ENCODE measurements at regions not wholly inside any gene's neighbourhood (a gene's known extent, or its start where the extent isn't known, plus 50 kb on each side); places are given as distances from the start of the nearest gene placed in this dataset.

DNA sequence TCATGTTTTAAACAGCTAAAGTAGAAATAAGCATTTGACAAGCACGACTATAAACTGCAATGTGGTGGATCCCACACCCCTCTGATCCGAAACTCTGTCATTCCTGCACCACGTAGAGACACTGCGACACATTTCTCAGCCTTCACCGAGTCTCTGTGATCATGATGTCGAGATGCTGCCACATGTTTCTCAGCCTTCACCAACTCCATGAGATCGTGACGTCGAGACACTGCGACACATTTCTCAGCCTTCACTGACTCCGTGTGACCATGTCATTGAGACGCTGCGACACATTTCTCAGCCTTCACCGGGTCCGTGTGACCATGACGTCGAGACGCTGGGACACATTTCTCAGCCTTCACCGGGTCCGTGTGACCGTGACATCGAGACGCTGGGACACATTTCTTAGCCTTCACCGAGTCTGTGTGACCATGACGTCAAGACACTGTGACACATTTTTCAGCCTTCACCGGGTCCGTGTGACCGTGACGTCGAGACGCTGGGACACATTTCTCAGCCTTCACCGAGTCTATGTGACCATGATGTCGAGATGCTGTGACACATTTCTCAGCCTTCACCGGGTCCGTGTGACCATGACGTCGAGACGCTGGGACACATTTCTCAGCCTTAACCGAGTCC, 143.0 kb downstream of the TTLL2 start:
- TF ChIP-seq, protein P1, sequence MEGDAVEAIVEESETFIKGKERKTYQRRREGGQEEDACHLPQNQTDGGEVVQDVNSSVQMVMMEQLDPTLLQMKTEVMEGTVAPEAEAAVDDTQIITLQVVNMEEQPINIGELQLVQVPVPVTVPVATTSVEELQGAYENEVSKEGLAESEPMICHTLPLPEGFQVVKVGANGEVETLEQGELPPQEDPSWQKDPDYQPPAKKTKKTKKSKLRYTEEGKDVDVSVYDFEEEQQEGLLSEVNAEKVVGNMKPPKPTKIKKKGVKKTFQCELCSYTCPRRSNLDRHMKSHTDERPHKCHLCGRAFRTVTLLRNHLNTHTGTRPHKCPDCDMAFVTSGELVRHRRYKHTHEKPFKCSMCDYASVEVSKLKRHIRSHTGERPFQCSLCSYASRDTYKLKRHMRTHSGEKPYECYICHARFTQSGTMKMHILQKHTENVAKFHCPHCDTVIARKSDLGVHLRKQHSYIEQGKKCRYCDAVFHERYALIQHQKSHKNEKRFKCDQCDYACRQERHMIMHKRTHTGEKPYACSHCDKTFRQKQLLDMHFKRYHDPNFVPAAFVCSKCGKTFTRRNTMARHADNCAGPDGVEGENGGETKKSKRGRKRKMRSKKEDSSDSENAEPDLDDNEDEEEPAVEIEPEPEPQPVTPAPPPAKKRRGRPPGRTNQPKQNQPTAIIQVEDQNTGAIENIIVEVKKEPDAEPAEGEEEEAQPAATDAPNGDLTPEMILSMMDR (IDR thresholded peaks at IDR 0.05): no peak
- no peak for TF ChIP-seq EP300 (IDR thresholded peaks at IDR 0.05)

Data from tibial nerve (tissue), 4 donors.